HG02973 (cell line): ENCODE measurements at regions not wholly inside any gene's neighbourhood (a gene's known extent, or its start where the extent isn't known, plus 50 kb on each side); places are given as distances from the start of the nearest gene placed in this dataset.

ENCODE experiments used
- ATAC-seq: cut with Tn5 transposase; IDR thresholded peaks from one replicate; pipeline ENCODE4 v1.9.1; 2021; ENCODE audit warnings: moderate library complexity; ENCODE audit not compliant: unreplicated experiment

GRCh38 chr4:158010361-158010760 lies 162.5 kb downstream of the GASK1B start:
- no peak for ATAC-seq

GRCh38 chr4:158008551-158009218 lies 164.1 kb downstream of the GASK1B start:
- ATAC-seq, result no peak

GRCh38 chr4:158007566-158007965 lies 165.3 kb downstream of the GASK1B start:
- no peak for ATAC-seq

GRCh38 chr4:158006990-158007389 lies 165.8 kb downstream of the GASK1B start:
- ATAC-seq, result no peak

GRCh38 chr4:158005021-158005420 lies 167.8 kb downstream of the GASK1B start:
- ATAC-seq, result no peak

GRCh38 chr4:158004101-158004500 lies 168.7 kb downstream of the GASK1B start:
- ATAC-seq, result no peak

- ATAC-seq, result no peak
Observed at GRCh38 chr4:158003212-158003611, 169.6 kb downstream of the GASK1B start.

GRCh38 chr4:158002173-158002572 lies 170.7 kb downstream of the GASK1B start:
- ATAC-seq, result no peak

- no peak for ATAC-seq
Observed at GRCh38 chr4:158001756-158002155, 171.1 kb downstream of the GASK1B start.

GRCh38 chr4:157999723-158000122 lies 173.1 kb downstream of the GASK1B start:
- ATAC-seq, result no peak

- no peak for ATAC-seq
Observed at GRCh38 chr4:157997296-157997695, 175.5 kb downstream of the GASK1B start.

GRCh38 chr4:157996061-157997028 lies 176.5 kb downstream of the GASK1B start:
- ATAC-seq, result no peak

- no peak for ATAC-seq
Observed at GRCh38 chr4:157994863-157995262, 178.0 kb downstream of the GASK1B start.

- no peak for ATAC-seq
Observed at GRCh38 chr4:157992948-157993839, 179.6 kb downstream of the GASK1B start.

GRCh38 chr4:157992038-157992705 lies 180.7 kb downstream of the GASK1B start:
- ATAC-seq, result no peak

- no peak for ATAC-seq
Observed at GRCh38 chr4:157988641-157989040, 184.2 kb downstream of the GASK1B start.

- ATAC-seq, result no peak
Observed at GRCh38 chr4:157984285-157984911, 188.4 kb downstream of the GASK1B start.

- ATAC-seq, result no peak
Observed at GRCh38 chr4:157983300-157983699, 189.5 kb downstream of the GASK1B start.

- ATAC-seq, result no peak
Observed at GRCh38 chr4:157980158-157980557, 192.7 kb downstream of the GASK1B start.
